GM21447 (cell line): ENCODE measurements at regions not wholly inside any gene's neighbourhood (a gene's known extent, or its start where the extent isn't known, plus 50 kb on each side); places are given as distances from the start of the nearest gene placed in this dataset.
"Not testable (repeated sequence)": the region's sequence is repeated elsewhere in the genome, so short reads cannot be mapped to it uniquely, and the experiment has no call there.

Experiments used
- ATAC-seq: cut with Tn5 transposase; IDR thresholded peaks from one replicate; pipeline ENCODE4 v1.9.1; 2021; ENCODE audit not compliant: unreplicated experiment

- no peak for ATAC-seq
Measured at GRCh38 chr6:154920495-154921200, 74.5 kb upstream of the TIAM2 start.

- peak; percentile 79 for ATAC-seq
Measured at GRCh38 chr6:154921482-154921881, 73.6 kb upstream of the TIAM2 start.

GRCh38 chr6:154923199-154923869 is 71.8 kb upstream of the TIAM2 start:
- ATAC-seq, result no peak

DNA sequence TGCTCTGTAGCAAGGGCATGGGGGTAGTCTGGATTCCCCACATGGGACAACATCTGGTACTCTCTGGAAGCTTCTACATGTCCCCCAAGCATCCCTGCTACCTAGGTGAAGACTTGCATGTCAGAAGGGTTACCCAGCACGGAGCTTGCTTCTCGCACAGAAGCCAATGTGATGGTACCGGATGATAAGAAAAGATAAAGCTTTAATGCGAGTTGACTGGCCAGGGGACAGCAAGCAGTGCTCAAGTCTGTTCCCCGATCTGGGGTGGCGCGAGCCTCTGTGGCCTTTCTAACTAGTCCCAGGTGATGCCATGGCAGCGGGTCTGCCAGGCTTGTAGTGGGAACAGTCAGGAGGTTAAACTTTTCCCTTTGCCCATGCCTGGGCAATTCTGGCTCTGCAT is 70.0 kb upstream of the TIAM2 start:
- no peak for ATAC-seq

GRCh38 chr6:154926366-154926765 is 68.7 kb upstream of the TIAM2 start:
- no peak for ATAC-seq

GRCh38 chr6:154928325-154928922 is 66.7 kb upstream of the TIAM2 start:
- peak; percentile 60 for ATAC-seq

DNA sequence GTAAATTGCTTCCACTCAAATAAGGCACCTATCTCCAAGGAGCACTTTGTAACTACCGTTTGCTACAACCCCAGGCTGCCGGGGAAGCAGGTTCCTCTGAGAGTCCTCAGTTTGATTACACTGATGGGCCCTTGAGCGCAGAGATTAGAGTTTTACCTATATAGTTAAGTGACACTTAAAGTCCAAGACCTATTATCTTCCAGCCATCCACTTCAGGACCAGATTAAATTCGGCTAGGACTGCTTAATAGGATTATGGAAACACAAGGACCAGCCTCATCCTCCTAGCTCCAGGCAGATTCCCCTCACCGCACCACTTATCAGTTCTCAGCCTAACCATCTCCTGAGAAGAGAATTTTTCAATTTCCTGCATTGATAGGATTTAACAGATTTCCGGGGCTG is 64.7 kb upstream of the TIAM2 start:
- no peak for ATAC-seq

DNA sequence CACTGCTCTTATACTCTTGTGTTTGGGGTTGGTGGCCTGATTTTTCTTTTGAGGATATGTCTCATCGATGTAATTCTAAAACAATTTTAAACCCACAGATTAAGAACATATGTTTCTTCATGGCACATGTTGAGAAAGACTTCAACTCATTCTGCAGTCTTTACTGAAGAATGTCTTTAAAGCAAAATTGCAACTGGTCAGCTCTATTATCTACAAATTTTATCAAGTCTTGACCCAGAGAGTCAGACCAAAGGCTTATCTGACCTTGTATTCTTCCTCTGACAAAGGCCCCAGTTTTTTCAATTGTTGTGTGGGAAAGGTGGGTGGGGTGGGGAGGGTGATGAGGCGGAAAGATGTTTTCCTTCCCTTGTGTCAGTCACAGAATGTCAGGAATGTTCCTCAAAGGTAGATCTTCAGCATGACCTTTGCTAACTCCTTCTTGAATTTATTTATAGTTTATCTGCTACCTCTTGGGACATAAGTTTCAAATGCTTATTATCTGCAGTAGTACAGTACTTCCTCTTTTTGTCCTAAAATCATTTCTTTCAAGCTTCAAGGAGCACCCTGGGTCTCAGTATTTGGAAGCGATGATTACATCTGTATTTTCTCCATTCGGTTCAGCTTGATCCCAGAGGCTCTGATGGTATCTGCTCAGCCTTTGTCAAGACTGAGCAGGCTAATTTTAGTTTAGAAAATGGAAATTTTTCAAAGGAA is 63.2 kb upstream of the TIAM2 start:
- ATAC-seq, result no peak

GRCh38 chr6:154932515-154933027 is 62.5 kb upstream of the TIAM2 start:
- ATAC-seq, result no peak

DNA sequence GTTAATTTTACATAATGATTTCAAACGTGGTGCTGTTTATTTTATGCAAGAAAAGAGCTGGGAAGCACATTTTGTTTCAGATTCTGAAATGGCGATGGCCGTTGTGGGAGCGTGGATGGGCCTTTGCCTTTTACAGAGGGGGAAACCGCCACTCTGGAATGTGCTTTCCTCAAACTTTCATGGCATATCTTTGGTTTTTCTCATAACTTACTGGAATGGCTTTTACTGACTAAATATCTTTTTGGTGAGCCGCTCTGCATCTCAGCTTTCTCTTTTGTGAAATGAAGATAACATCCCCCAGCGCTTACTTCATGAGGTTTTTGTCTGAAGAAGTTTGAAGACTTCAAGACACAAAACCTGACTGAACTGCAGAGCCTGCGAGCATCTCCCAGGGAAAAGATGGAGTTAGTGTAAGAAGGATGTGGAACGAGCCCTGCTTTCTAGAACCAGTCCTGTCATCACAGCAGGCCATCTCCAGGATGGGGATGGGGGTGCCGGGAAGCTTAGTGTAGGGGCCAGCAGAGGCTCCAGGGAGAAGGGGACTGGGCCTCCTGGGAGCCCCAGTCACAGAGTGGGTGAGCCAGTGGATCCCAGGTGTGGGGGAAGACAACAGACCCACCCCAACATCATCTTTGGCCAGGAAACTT is 61.8 kb upstream of the TIAM2 start:
- no peak for ATAC-seq

DNA sequence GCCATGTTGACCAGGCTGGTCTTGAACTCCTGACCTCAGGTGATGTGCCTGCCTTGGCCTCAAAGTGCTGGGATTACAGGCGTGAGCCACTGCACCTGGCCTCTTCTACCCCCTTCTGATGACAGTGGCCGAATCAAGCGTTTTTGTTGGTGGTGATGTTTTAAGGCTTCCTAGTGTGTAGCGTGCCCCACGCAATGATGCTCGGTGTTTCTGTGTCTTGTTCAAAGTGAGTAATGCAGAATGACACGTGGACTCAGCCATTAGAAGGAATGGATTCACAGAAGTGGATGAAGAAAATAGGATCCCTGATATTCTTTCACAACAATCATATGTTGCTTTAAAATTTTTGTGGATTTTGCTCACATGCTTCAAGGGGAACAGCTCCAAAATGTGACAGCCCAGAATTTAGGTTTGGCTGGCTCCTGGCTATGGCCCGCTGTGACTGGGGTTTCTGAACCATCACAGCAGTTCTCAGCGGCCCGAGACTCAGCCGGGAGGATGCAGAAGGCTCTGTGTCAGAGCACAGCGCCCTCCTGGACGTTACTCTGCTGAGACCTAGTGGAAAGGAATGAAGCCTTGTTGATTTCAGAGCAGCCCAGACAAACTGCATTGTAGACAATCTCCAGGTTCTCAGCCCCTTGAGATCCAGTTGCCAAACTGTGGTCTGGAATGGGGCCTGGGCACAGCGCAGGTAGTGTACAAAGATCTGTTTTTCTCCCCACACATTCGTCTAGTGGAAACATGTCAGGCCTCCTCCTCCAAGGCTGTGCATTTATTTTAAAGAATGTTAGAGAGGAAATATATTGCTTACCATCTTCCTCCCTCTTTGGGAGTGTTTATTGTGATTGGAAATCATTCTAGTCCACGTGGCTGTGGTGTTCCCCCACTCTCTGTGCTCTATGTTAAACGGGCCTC is 57.6 kb upstream of the TIAM2 start:
- ATAC-seq, result no peak

DNA sequence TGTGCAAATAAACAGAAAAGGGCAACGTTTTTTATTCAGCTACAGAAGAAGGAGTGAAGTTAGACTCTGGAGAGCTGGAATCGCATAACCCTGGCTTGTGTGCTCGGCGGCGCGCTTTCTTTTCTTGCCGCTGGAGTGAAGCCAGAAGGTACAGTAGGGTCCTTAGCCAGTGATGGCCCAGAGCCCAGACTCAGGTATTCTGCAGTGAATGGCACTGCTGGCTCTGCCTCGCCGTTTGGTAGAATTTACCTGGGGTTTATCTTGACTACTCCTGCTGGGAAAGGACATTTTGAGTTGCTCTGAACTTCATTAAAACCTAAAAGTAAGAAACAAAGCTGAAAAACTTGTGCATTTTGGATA is 56.9 kb upstream of the TIAM2 start:
- ATAC-seq, result no peak

DNA sequence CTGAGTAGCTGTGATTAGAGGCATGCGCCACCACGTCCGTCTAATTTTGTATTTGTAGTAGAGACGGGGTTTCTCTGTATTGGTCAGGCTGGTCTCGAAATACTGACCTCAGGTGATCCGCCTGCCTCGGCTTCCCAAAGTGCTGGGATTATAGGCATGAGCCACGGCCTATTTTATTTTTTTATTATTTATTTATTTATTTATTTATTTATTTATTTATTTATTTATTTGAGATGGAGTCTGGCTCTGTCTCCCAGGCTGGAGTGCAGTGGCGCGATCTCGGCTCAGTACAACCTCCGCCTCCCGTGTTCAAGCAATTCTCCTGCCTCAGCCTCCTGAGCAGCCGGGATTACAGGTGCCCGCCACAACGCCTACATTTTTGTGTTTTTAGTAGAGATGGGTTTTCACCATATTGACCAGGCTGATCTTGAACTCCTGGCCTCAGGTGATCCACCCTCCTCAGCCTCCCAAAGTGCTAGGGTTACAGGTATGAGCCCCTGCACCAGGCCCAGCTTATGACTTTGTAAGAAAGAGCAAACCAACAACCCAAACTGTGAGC is 56.3 kb upstream of the TIAM2 start:
- not testable (repeated sequence) for ATAC-seq

- ATAC-seq, result no peak
Measured at GRCh38 chr6:154942770-154943169, 52.3 kb upstream of the TIAM2 start.

GRCh38 chr6:154945271-154945890 is 49.7 kb upstream of the TIAM2 start:
- ATAC-seq, result no peak
